DOHH2 (cell line): ENCODE measurements at regions not wholly inside any gene's neighbourhood (a gene's known extent, or its start where the extent isn't known, plus 50 kb on each side); places are given as distances from the start of the nearest gene placed in this dataset.

Experiments used
- EZH2phosphoT487 ChIP-seq: fragments of 200-600 bp; sonication (generic); IDR thresholded peaks from 2 replicates; pipeline ENCODE4 v1.6.1; 2017; ENCODE audit warnings: borderline replicate concordance, mild to moderate bottlenecking, antibody characterized with exemption, low read length, moderate library complexity, mixed read lengths
- TF ChIP-seq, protein P1 (sequence below): fragments of 200-600 bp; sonication (generic); IDR thresholded peaks from one replicate; pipeline ENCODE4 v1.5.1; 2014; ENCODE audit warnings: antibody characterized with exemption, mild to moderate bottlenecking, low read depth, low read length; ENCODE audit not compliant: poor library complexity, severe bottlenecking

DNA sequence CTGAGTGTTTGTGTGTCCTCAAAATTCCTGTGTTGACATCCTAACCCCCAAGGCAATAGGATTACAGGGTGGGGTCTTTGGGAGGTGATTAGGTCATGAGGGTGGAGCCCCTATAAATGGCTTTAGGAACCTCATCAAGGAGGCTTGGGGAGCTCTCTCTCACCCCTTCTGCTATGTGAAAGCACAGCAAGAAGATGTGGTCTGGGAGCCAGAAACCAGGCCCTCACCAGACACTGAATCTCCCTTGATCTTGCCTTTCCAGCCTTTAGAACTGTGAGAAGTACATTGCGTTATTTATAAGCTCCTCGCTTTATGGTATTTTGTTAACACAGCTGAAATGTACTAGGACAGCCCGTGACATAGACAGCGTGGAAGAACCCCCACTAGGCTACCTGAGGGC is 712.0 kb upstream of the SGCG start:
- TF ChIP-seq, protein P1, sequence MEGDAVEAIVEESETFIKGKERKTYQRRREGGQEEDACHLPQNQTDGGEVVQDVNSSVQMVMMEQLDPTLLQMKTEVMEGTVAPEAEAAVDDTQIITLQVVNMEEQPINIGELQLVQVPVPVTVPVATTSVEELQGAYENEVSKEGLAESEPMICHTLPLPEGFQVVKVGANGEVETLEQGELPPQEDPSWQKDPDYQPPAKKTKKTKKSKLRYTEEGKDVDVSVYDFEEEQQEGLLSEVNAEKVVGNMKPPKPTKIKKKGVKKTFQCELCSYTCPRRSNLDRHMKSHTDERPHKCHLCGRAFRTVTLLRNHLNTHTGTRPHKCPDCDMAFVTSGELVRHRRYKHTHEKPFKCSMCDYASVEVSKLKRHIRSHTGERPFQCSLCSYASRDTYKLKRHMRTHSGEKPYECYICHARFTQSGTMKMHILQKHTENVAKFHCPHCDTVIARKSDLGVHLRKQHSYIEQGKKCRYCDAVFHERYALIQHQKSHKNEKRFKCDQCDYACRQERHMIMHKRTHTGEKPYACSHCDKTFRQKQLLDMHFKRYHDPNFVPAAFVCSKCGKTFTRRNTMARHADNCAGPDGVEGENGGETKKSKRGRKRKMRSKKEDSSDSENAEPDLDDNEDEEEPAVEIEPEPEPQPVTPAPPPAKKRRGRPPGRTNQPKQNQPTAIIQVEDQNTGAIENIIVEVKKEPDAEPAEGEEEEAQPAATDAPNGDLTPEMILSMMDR, result no peak
- no peak for TF ChIP-seq EZH2phosphoT487
